HL-60 (cell line): ENCODE measurements at regions not wholly inside any gene's neighbourhood (a gene's known extent, or its start where the extent isn't known, plus 50 kb on each side); places are given as distances from the start of the nearest gene placed in this dataset.

Experiments used
- CTCF ChIP-seq: IDR thresholded peaks from one replicate; pipeline ENCODE4 v1.5.1; 2011; ENCODE audit warnings: low read length, control low read depth, inconsistent platforms; ENCODE audit not compliant: insufficient read depth
- POLR2AphosphoS5 ChIP-seq: IDR thresholded peaks from 2 replicates; pipeline ENCODE4 v1.6.1; 2012; ENCODE audit warnings: low read depth
- REST ChIP-seq: IDR thresholded peaks from 2 replicates; pipeline ENCODE4 v1.6.1; 2012; ENCODE audit warnings: low read depth; ENCODE audit not compliant: insufficient replicate concordance

GRCh38 chr6:164827537-164827936 is 481.9 kb downstream of the C6orf118 start:
- no peak for TF ChIP-seq CTCF
- TF ChIP-seq POLR2AphosphoS5: no peak
- no peak for TF ChIP-seq REST
